ENCODE measurements at regions not wholly inside any gene's neighbourhood (a gene's known extent, or its start where the extent isn't known, plus 50 kb on each side); places are given as distances from the start of the nearest gene placed in this dataset.

GRCh38 chr9:71541436-71541835 lies 226.9 kb downstream of the CEMIP2 start:
- intact Hi-C loops (cut with DNase I, micrococcal nuclease) = no loop called here
- Mint-ChIP-seq H3K27me3 (peaks cover 43% of the 10 kb centered on the region), H3K4me3 (no peak overlapping the region), H3K36me3 (ENCODE audit: low read depth) (no peaks in the 10 kb centered on the region), H3K27ac (no peak overlapping the region), H3K9me3 (no peaks in the 10 kb centered on the region), H3K4me1 (ENCODE audit: low read depth) (no peaks in the 10 kb centered on the region)
- Histone ChIP-seq H3K4me1 (ENCODE audit: insufficient read depth, low read length) (no peaks in the 10 kb centered on the region), H3K4me3 (ENCODE audit: low read length) (no peak overlapping the region), H3K36me3 (ENCODE audit: insufficient read depth, low read length) (no peaks in the 10 kb centered on the region), H3K27ac (ENCODE audit: low read depth in 1 of 2, low read length in 2 of 2) (no peak overlapping the region), H3K27me3 (ENCODE audit: control insufficient read depth in 1 of 2, insufficient read depth in 2 of 2, low read length in 2 of 2) (peaks cover 0 to 4% of the 10 kb centered on the region in 2 experiments), H3K9me3 (ENCODE audit: control insufficient read depth in 1 of 2, insufficient read depth in 1 of 2, low read length in 2 of 2) (no peaks in the 10 kb centered on the region)
- ATAC-seq (ENCODE audit: poor library complexity) (no peak), DNase-seq (no peak)
- TF ChIP-seq CTCF (IDR thresholded peaks at IDR 0.05) = no peak
- POLR2A ChIA-PET = no interaction called here
- CTCF ChIA-PET = no interaction called here

DNA sequence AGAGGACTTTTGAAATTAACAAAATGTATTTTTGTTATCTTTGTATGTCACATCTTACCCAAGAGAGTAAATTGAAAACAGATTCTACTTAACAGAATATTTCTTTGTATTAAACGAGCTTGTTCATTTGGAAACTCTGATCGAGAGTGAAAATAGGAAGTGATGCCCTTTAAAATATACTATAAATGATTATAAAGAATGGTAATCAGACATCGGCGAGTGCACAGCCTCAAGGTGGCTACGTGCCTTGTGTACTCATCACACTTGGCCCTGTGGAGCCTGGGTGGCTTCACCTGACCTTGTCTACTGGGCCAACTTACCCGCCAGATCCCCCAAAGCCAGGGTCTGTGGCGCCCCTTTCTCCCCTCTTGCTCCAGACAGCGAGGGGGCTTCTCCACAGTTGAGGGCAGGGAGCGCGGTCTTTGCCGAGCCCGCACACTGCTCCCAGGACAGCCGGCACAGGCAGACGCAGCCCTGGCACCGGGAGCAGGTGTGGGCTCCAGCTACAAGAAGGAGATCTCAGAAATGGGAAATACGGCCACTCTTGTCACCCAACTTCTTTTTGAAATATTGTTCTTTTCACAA lies 243.2 kb downstream of the CEMIP2 start:
- intact Hi-C loops (cut with DNase I, micrococcal nuclease) = no loop called here
- H3K4me1 Mint-ChIP-seq (ENCODE audit: low read depth) = no peaks in the 10 kb centered on the region
- no peak for DNase-seq
- ChIA-PET POLR2A (no interaction called here), CTCF (no interaction called here)
- no peaks in the 10 kb centered on the region for H3K4me1 ChIP-seq (ENCODE audit: insufficient read depth, low read length)
- H3K27me3 Mint-ChIP-seq = peaks cover 41% of the 10 kb centered on the region
- no peaks in the 10 kb centered on the region for H3K9me3 ChIP-seq (ENCODE audit: control insufficient read depth in 1 of 2, insufficient read depth in 1 of 2, low read length in 2 of 2)
- no peak for TF ChIP-seq CTCF (IDR thresholded peaks at IDR 0.05)
- no peaks in the 10 kb centered on the region for H3K9me3 Mint-ChIP-seq
- no peak overlapping the region for H3K4me3 Mint-ChIP-seq
- no peaks in the 10 kb centered on the region for H3K36me3 ChIP-seq (ENCODE audit: insufficient read depth, low read length)
- no peaks in the 10 kb centered on the region for H3K36me3 Mint-ChIP-seq (ENCODE audit: low read depth)
- H3K4me3 ChIP-seq (ENCODE audit: low read length) = no peak overlapping the region
- H3K27me3 ChIP-seq (ENCODE audit: control insufficient read depth in 1 of 2, insufficient read depth in 2 of 2, low read length in 2 of 2) = no peaks in the 10 kb centered on the region
- no peak overlapping the region for H3K27ac Mint-ChIP-seq
- ATAC-seq (ENCODE audit: poor library complexity) = no peak
- H3K27ac ChIP-seq (ENCODE audit: low read depth in 1 of 2, low read length in 2 of 2) = no peak overlapping the region

DNA sequence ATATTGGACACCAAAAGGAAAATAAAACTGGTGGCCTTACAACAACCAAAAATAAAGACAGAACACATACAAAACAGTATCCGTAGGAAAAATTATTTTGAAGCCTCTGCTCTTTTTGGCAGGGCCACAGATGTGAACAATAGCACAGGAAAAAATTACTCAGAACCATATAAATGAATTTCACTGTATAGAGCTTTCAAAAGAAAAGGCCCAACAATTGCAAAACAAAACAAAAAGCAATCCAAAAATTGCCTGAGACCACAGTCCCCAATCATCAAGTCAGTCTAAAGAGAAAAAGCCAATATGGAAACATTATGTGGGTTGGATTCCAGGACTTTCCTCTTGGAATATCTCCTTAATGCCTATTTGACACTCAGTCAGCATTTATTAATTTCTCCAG lies 243.8 kb downstream of the CEMIP2 start:
- intact Hi-C loops (cut with DNase I, micrococcal nuclease) = no loop called here
- H3K27me3 ChIP-seq (ENCODE audit: control insufficient read depth in 1 of 2, insufficient read depth in 2 of 2, low read length in 2 of 2) = no peaks in the 10 kb centered on the region
- H3K27ac Mint-ChIP-seq = no peak overlapping the region
- H3K36me3 Mint-ChIP-seq (ENCODE audit: low read depth) = no peaks in the 10 kb centered on the region
- ATAC-seq (ENCODE audit: poor library complexity) = no peak
- no peaks in the 10 kb centered on the region for H3K36me3 ChIP-seq (ENCODE audit: insufficient read depth, low read length)
- no peak overlapping the region for H3K4me3 Mint-ChIP-seq
- H3K9me3 ChIP-seq (ENCODE audit: control insufficient read depth in 1 of 2, insufficient read depth in 1 of 2, low read length in 2 of 2) = no peaks in the 10 kb centered on the region
- no peaks in the 10 kb centered on the region for H3K9me3 Mint-ChIP-seq
- DNase-seq = no peak
- no peak for TF ChIP-seq CTCF (IDR thresholded peaks at IDR 0.05)
- ChIA-PET CTCF (no interaction called here), POLR2A (no interaction called here)
- no peak overlapping the region for H3K4me3 ChIP-seq (ENCODE audit: low read length)
- H3K27me3 Mint-ChIP-seq = peaks cover 46% of the 10 kb centered on the region
- no peaks in the 10 kb centered on the region for H3K4me1 Mint-ChIP-seq (ENCODE audit: low read depth)
- H3K4me1 ChIP-seq (ENCODE audit: insufficient read depth, low read length) = no peaks in the 10 kb centered on the region
- H3K27ac ChIP-seq (ENCODE audit: low read depth in 1 of 2, low read length in 2 of 2) = no peak overlapping the region

Data from CD4-positive, alpha-beta T cell (primary cell).